ENCODE measurements at regions not wholly inside any gene's neighbourhood (a gene's known extent, or its start where the extent isn't known, plus 50 kb on each side); places are given as distances from the start of the nearest gene placed in this dataset.

GRCh38 chr4:20086067-20086798 is 165.5 kb upstream of the SLIT2 start:
- no peaks in the 10 kb centered on the region for H3K4me1 ChIP-seq (ENCODE audit: control insufficient read depth in 1 of 2, low read depth in 2 of 2)
- no peak overlapping the region for H3K27ac ChIP-seq
- no peak for TF ChIP-seq CTCF (IDR thresholded peaks at IDR 0.05)
- no peaks in the 10 kb centered on the region for H3K27me3 ChIP-seq (replicated peaks; ENCODE audit: insufficient read depth)
- no peak overlapping the region for H3K4me3 ChIP-seq
- DNase-seq (ENCODE audit: low spot score), result no peak
- H3K36me3 ChIP-seq, result no peaks in the 10 kb centered on the region
- no peak for ATAC-seq (ENCODE audit: insufficient number of reproducible peaks, low FRiP score, low read depth)
- H3K9me3 ChIP-seq, result no peaks in the 10 kb centered on the region

GRCh38 chr4:20085653-20086052 is 166.1 kb upstream of the SLIT2 start:
- H3K4me3 ChIP-seq, result no peak overlapping the region
- H3K4me1 ChIP-seq (ENCODE audit: control insufficient read depth in 1 of 2, low read depth in 2 of 2), result no peaks in the 10 kb centered on the region
- no peak overlapping the region for H3K27ac ChIP-seq
- DNase-seq (ENCODE audit: low spot score), result no peak
- no peak for ATAC-seq (ENCODE audit: insufficient number of reproducible peaks, low FRiP score, low read depth)
- no peaks in the 10 kb centered on the region for H3K27me3 ChIP-seq (replicated peaks; ENCODE audit: insufficient read depth)
- H3K9me3 ChIP-seq, result no peaks in the 10 kb centered on the region
- no peak for TF ChIP-seq CTCF (IDR thresholded peaks at IDR 0.05)
- H3K36me3 ChIP-seq, result no peaks in the 10 kb centered on the region

GRCh38 chr4:20085156-20085555 is 166.5 kb upstream of the SLIT2 start:
- DNase-seq (ENCODE audit: low spot score) (no peak), ATAC-seq (ENCODE audit: insufficient number of reproducible peaks, low FRiP score, low read depth) (no peak)
- Histone ChIP-seq H3K36me3 (no peaks in the 10 kb centered on the region), H3K9me3 (no peaks in the 10 kb centered on the region), H3K27me3 (replicated peaks; ENCODE audit: insufficient read depth) (no peaks in the 10 kb centered on the region), H3K4me1 (ENCODE audit: control insufficient read depth in 1 of 2, low read depth in 2 of 2) (no peaks in the 10 kb centered on the region), H3K4me3 (no peak overlapping the region), H3K27ac (no peak overlapping the region)
- TF ChIP-seq CTCF (IDR thresholded peaks at IDR 0.05), result no peak

GRCh38 chr4:20084488-20084887 is 167.2 kb upstream of the SLIT2 start:
- no peaks in the 10 kb centered on the region for H3K9me3 ChIP-seq
- ATAC-seq (ENCODE audit: insufficient number of reproducible peaks, low FRiP score, low read depth) (no peak), DNase-seq (ENCODE audit: low spot score) (no peak)
- no peak overlapping the region for H3K27ac ChIP-seq
- no peaks in the 10 kb centered on the region for H3K4me1 ChIP-seq (ENCODE audit: control insufficient read depth in 1 of 2, low read depth in 2 of 2)
- H3K4me3 ChIP-seq, result no peak overlapping the region
- no peaks in the 10 kb centered on the region for H3K27me3 ChIP-seq (replicated peaks; ENCODE audit: insufficient read depth)
- no peaks in the 10 kb centered on the region for H3K36me3 ChIP-seq
- no peak for TF ChIP-seq CTCF (IDR thresholded peaks at IDR 0.05)

GRCh38 chr4:20078644-20079043 is 173.1 kb upstream of the SLIT2 start:
- DNase-seq (ENCODE audit: low spot score), result no peak
- no peaks in the 10 kb centered on the region for H3K4me1 ChIP-seq (ENCODE audit: control insufficient read depth in 1 of 2, low read depth in 2 of 2)
- H3K36me3 ChIP-seq, result no peaks in the 10 kb centered on the region
- H3K9me3 ChIP-seq, result no peaks in the 10 kb centered on the region
- H3K27ac ChIP-seq, result no peak overlapping the region
- no peak for TF ChIP-seq CTCF (IDR thresholded peaks at IDR 0.05)
- ATAC-seq (ENCODE audit: insufficient number of reproducible peaks, low FRiP score, low read depth), result no peak
- no peaks in the 10 kb centered on the region for H3K27me3 ChIP-seq (replicated peaks; ENCODE audit: insufficient read depth)
- H3K4me3 ChIP-seq, result no peak overlapping the region
